Activated T-helper 1 cell treated with anti-CD3 and anti-CD28 coated beads, Interleukin-2, amount 50 U/mL, for 16 hours (primary cell): ENCODE measurements at regions not wholly inside any gene's neighbourhood (a gene's known extent, or its start where the extent isn't known, plus 50 kb on each side); places are given as distances from the start of the nearest gene placed in this dataset.
"Not testable (repeated sequence)": the region's sequence is repeated elsewhere in the genome, so short reads cannot be mapped to it uniquely, and the experiment has no call there.

ENCODE experiments used
- DNase-seq, 2 donors: peaks; one replicate each; pipeline ENCODE4 v3.0.0-alpha.2; 2020; ENCODE audit warnings: low read depth in 1 of 2, low spot score in 1 of 2

GRCh38 chr2:194826241-194826640 lies 830.8 kb upstream of the SLC39A10 start:
- no peak for DNase-seq

- no peak for DNase-seq
These were observed 832.6 kb upstream of the SLC39A10 start for GRCh38 chr2:194824450-194824849.

- DNase-seq = no peak
These were observed 834.4 kb upstream of the SLC39A10 start for GRCh38 chr2:194822657-194823056.

GRCh38 chr2:194822097-194822496 lies 834.9 kb upstream of the SLC39A10 start:
- DNase-seq = no peak

GRCh38 chr2:194819367-194819766 lies 837.7 kb upstream of the SLC39A10 start:
- DNase-seq = no peak

GRCh38 chr2:194815475-194815874 lies 841.6 kb upstream of the SLC39A10 start:
- no peak for DNase-seq

GRCh38 chr2:194802589-194802988 lies 854.4 kb upstream of the SLC39A10 start:
- no peak for DNase-seq

- DNase-seq = not testable (repeated sequence)
These were observed 870.0 kb upstream of the SLC39A10 start for GRCh38 chr2:194787071-194787470.

GRCh38 chr2:194771394-194771793 lies 885.6 kb upstream of the SLC39A10 start:
- not testable (repeated sequence) for DNase-seq

- no peak for DNase-seq
These were observed 888.0 kb upstream of the SLC39A10 start for GRCh38 chr2:194769030-194769429.

GRCh38 chr2:194765723-194766122 lies 891.3 kb upstream of the SLC39A10 start:
- DNase-seq = no peak

GRCh38 chr2:194750926-194751325 lies 906.1 kb upstream of the SLC39A10 start:
- DNase-seq = no peak

- no peak for DNase-seq
These were observed 911.4 kb upstream of the SLC39A10 start for GRCh38 chr2:194745557-194746146.

- DNase-seq = no peak
These were observed 914.3 kb upstream of the SLC39A10 start for GRCh38 chr2:194742706-194743105.

GRCh38 chr2:194739217-194739616 lies 917.8 kb upstream of the SLC39A10 start:
- DNase-seq = no peak

GRCh38 chr2:194735837-194736542 lies 921.0 kb upstream of the SLC39A10 start:
- DNase-seq = no peak

GRCh38 chr2:194730266-194730665 lies 926.8 kb upstream of the SLC39A10 start:
- no peak for DNase-seq

- DNase-seq = no peak
These were observed 931.9 kb upstream of the SLC39A10 start for GRCh38 chr2:194725169-194725568.

GRCh38 chr2:194723446-194723845 lies 933.6 kb upstream of the SLC39A10 start:
- no peak for DNase-seq

GRCh38 chr2:194721227-194721626 lies 935.8 kb upstream of the SLC39A10 start:
- DNase-seq = no peak

GRCh38 chr2:194720462-194720861 lies 936.6 kb upstream of the SLC39A10 start:
- no peak for DNase-seq

GRCh38 chr2:194718881-194719280 lies 938.1 kb upstream of the SLC39A10 start:
- DNase-seq = no peak

- DNase-seq = no peak
These were observed 942.5 kb upstream of the SLC39A10 start for GRCh38 chr2:194714541-194714940.
